ENCODE measurements at regions not wholly inside any gene's neighbourhood (a gene's known extent, or its start where the extent isn't known, plus 50 kb on each side); places are given as distances from the start of the nearest gene placed in this dataset.

DNA sequence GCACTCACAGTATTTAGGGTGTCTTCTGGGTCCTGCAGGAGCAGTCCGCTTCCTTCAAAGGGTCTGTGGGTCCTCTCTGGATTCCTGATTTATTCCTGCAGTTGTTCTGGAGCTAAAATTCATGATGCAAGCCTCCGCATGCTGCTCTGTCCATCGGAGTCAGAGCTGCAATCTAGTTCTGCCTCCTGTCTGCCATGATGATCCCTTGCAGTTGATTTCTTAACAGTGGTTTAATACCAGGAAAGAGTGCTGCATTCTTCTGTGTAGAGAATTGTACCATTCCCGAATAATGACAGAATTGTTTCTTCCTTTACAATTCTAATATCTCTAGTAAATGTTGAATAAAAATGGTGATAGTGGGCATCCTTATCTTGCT lies 72.0 kb upstream of the B3GAT2 start:
- no peaks in the 10 kb centered on the region for H3K36me3 ChIP-seq
- H3K4me1 ChIP-seq, result no peaks in the 10 kb centered on the region
- H3K9me3 ChIP-seq, result no peaks in the 10 kb centered on the region
- DNase-seq (ENCODE audit: low spot score in 2 of 2), result no peak
- H3K27me3 ChIP-seq, result no peaks in the 10 kb centered on the region
- TF ChIP-seq POLR2AphosphoS5 (IDR thresholded peaks at IDR 0.05) (no peak), POLR2A (IDR thresholded peaks at IDR 0.05) (no peak)
- TF ChIP-seq, protein P1, sequence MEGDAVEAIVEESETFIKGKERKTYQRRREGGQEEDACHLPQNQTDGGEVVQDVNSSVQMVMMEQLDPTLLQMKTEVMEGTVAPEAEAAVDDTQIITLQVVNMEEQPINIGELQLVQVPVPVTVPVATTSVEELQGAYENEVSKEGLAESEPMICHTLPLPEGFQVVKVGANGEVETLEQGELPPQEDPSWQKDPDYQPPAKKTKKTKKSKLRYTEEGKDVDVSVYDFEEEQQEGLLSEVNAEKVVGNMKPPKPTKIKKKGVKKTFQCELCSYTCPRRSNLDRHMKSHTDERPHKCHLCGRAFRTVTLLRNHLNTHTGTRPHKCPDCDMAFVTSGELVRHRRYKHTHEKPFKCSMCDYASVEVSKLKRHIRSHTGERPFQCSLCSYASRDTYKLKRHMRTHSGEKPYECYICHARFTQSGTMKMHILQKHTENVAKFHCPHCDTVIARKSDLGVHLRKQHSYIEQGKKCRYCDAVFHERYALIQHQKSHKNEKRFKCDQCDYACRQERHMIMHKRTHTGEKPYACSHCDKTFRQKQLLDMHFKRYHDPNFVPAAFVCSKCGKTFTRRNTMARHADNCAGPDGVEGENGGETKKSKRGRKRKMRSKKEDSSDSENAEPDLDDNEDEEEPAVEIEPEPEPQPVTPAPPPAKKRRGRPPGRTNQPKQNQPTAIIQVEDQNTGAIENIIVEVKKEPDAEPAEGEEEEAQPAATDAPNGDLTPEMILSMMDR (IDR thresholded peaks at IDR 0.05), result no peak
- H3K27ac ChIP-seq, result no peak overlapping the region
- intact Hi-C loops (cut with DNase I; ENCODE audit: low total_unique reads), result no loop called here
- H3K4me3 ChIP-seq, result no peak overlapping the region

DNA sequence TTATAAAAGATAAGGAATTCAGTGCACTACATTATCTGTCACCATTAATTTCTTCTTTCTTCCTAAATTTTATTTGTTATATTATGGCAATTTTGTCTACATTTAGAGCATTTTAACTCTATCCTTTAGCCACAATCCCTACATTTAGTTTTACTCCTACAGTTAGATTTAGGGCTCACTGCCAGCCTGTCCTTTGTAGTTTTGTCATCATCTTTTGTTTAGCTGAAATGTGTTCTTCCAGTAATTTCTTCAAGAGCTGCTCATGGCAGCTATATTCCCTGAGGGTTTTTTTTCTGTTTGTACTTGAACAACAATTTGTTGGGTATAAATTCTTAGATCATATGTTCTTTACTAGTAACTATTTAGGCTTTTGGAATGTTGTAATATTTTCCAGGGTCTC lies 72.7 kb upstream of the B3GAT2 start:
- DNase-seq (ENCODE audit: low spot score in 2 of 2), result no peak
- H3K27ac ChIP-seq, result no peak overlapping the region
- H3K27me3 ChIP-seq, result no peaks in the 10 kb centered on the region
- no peaks in the 10 kb centered on the region for H3K4me1 ChIP-seq
- no peaks in the 10 kb centered on the region for H3K9me3 ChIP-seq
- no peak overlapping the region for H3K4me3 ChIP-seq
- intact Hi-C loops (cut with DNase I; ENCODE audit: low total_unique reads), result no loop called here
- TF ChIP-seq POLR2A (IDR thresholded peaks at IDR 0.05), result no peak
- no peak for TF ChIP-seq POLR2AphosphoS5 (IDR thresholded peaks at IDR 0.05)
- TF ChIP-seq, protein P1 (IDR thresholded peaks at IDR 0.05), result no peak
- H3K36me3 ChIP-seq, result no peaks in the 10 kb centered on the region

DNA sequence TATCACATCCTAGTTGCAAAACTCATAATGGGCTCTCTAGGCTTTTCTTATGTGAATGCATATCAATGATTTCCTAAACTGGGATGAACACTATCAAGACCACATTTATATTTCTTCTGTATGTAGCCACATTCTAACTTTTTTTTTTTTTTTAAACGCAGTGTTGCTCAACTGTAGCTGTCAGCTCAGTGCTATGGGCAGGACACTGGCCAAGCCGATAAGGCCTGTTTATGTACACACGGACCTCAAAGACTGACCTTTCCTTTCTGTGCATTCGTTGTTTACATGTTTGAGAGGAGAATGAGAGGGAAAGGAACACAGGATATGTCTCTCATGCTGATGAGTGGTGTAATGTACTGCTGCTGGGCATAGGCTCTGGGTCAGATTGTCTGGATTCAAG lies 75.1 kb upstream of the B3GAT2 start:
- no peaks in the 10 kb centered on the region for H3K4me1 ChIP-seq
- H3K27me3 ChIP-seq, result no peaks in the 10 kb centered on the region
- no peak for DNase-seq (ENCODE audit: low spot score in 2 of 2)
- intact Hi-C loops (cut with DNase I; ENCODE audit: low total_unique reads), result no loop called here
- no peaks in the 10 kb centered on the region for H3K36me3 ChIP-seq
- TF ChIP-seq POLR2A (IDR thresholded peaks at IDR 0.05) (no peak), POLR2AphosphoS5 (IDR thresholded peaks at IDR 0.05) (no peak)
- TF ChIP-seq, protein P1 (IDR thresholded peaks at IDR 0.05), result no peak
- H3K9me3 ChIP-seq, result no peaks in the 10 kb centered on the region
- H3K4me3 ChIP-seq, result no peak overlapping the region
- H3K27ac ChIP-seq, result no peak overlapping the region

DNA sequence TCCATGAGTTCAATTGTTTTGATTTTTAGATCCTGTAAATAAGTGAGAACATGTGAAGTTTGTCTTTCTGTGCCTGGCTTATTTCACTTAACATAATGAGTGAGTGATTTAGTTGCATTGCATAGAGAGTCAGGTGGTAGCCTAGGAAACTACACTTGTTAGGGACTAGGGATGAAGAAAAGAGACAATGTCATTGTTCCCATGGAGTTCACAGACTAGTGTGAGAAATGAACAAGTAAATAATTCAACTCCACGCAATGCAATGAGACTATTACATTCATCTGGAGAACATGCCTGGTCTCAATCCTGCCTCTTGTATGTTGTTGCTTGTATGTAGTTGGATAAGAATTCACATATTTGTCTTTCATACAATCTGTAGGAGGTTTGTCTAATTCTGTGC lies 76.3 kb upstream of the B3GAT2 start:
- no peaks in the 10 kb centered on the region for H3K36me3 ChIP-seq
- H3K27ac ChIP-seq, result no peak overlapping the region
- H3K4me1 ChIP-seq, result no peaks in the 10 kb centered on the region
- DNase-seq (ENCODE audit: low spot score in 2 of 2), result no peak
- intact Hi-C loops (cut with DNase I; ENCODE audit: low total_unique reads), result no loop called here
- H3K27me3 ChIP-seq, result no peaks in the 10 kb centered on the region
- H3K4me3 ChIP-seq, result no peak overlapping the region
- no peak for TF ChIP-seq POLR2A (IDR thresholded peaks at IDR 0.05)
- TF ChIP-seq, protein P1 (IDR thresholded peaks at IDR 0.05), result no peak
- TF ChIP-seq POLR2AphosphoS5 (IDR thresholded peaks at IDR 0.05), result no peak
- H3K9me3 ChIP-seq, result no peaks in the 10 kb centered on the region

DNA sequence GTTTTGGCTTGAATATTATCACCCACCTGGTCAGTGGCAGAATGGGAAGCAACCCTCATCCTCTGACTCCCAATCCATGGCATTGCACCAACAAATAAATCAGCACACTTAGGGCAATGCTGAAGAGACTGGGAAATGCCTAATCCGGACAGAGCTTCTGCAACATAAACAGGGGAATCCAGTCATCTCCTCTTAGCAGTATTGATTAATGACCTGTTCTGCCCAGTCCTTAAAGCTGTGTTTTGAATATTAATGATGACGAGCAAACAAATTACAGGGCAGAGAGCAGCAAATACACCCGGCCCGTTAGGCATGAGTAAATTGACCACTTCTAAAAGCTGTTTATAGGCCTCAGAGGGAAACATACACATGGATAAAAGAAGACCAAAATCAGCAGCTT lies 77.0 kb upstream of the B3GAT2 start:
- no peaks in the 10 kb centered on the region for H3K4me1 ChIP-seq
- H3K27me3 ChIP-seq, result no peaks in the 10 kb centered on the region
- TF ChIP-seq, protein P1 (IDR thresholded peaks at IDR 0.05), result no peak
- no peak for TF ChIP-seq POLR2A (IDR thresholded peaks at IDR 0.05)
- H3K4me3 ChIP-seq, result no peak overlapping the region
- H3K36me3 ChIP-seq, result no peaks in the 10 kb centered on the region
- no peak overlapping the region for H3K27ac ChIP-seq
- no peaks in the 10 kb centered on the region for H3K9me3 ChIP-seq
- intact Hi-C loops (cut with DNase I; ENCODE audit: low total_unique reads), result no loop called here
- DNase-seq (ENCODE audit: low spot score in 2 of 2), result no peak

Measured in breast epithelium (tissue), 4 donors.